Liver (tissue), 8 donors: ENCODE measurements at regions not wholly inside any gene's neighbourhood (a gene's known extent, or its start where the extent isn't known, plus 50 kb on each side); places are given as distances from the start of the nearest gene placed in this dataset.

ENCODE experiments used
- DNase-seq: peaks from one replicate; pipeline ENCODE4 v3.0.0-alpha.2; 2017; ENCODE audit warnings: low spot score
- H3K27ac ChIP-seq, 2 donors: one replicate each; pipeline ENCODE4 v1.7.0; 2013; ENCODE audit warnings: inconsistent platforms in 2 of 2, low read length in 2 of 2, control low read depth in 1 of 2, low read depth in 1 of 2, mild to moderate bottlenecking in 1 of 2
- H3K27me3 ChIP-seq, 4 donors: one replicate each; pipeline versions ENCODE4 v1.6.1 to v1.7.0; 2013; ENCODE audit warnings: low read length in 3 of 4, inconsistent platforms in 1 of 4, mild to moderate bottlenecking in 1 of 4, moderate library complexity in 1 of 4; ENCODE audit not compliant: control insufficient read depth in 4 of 4, insufficient read depth in 4 of 4
- H3K36me3 ChIP-seq, 4 donors: one replicate each; pipeline versions ENCODE4 v1.6.1 to v1.7.0; 2013; ENCODE audit warnings: low read length in 3 of 4, mild to moderate bottlenecking in 3 of 4, low read depth in 1 of 4, moderate library complexity in 1 of 4; ENCODE audit not compliant: control insufficient read depth in 4 of 4, insufficient read depth in 3 of 4
- H3K4me1 ChIP-seq, 4 donors: one replicate each; pipeline versions ENCODE4 v1.6.1 to v1.7.0; 2013; ENCODE audit warnings: low read length in 3 of 4, mild to moderate bottlenecking in 3 of 4, moderate library complexity in 1 of 4; ENCODE audit not compliant: control insufficient read depth in 4 of 4, insufficient read depth in 4 of 4
- H3K4me3 ChIP-seq, 3 donors: one replicate each; pipeline versions ENCODE4 v1.6.1 to v1.7.0; 2013; ENCODE audit warnings: low read length in 3 of 3, control low read depth in 1 of 3, low read depth in 1 of 3, mild to moderate bottlenecking in 1 of 3
- H3K9ac ChIP-seq, 2 donors: one replicate each; pipeline ENCODE4 v1.7.0; 2013; ENCODE audit warnings: low read length in 2 of 2, mild to moderate bottlenecking in 2 of 2, moderate library complexity in 2 of 2, control low read depth in 1 of 2, low read depth in 1 of 2
- H3K9me3 ChIP-seq, 4 donors: one replicate each; pipeline versions ENCODE4 v1.6.1 to v1.7.0; 2013; ENCODE audit warnings: low read length in 3 of 4; ENCODE audit not compliant: control insufficient read depth in 4 of 4
- EGR1 ChIP-seq, 2 donors: IDR thresholded peaks; 2 replicates each; pipeline ENCODE4 v1.6.1; 2016 to 2018; ENCODE audit warnings: antibody characterized with exemption in 2 of 2, low read depth in 2 of 2
- FOXA1 ChIP-seq: IDR thresholded peaks from 2 replicates; pipeline ENCODE4 v1.6.1; 2016; ENCODE audit warnings: antibody characterized with exemption
- FOXA2 ChIP-seq: IDR thresholded peaks from 2 replicates; pipeline ENCODE4 v1.6.1; 2016; ENCODE audit warnings: antibody characterized with exemption
- GABPA ChIP-seq, 2 donors: IDR thresholded peaks in 1 of 2; conservative IDR thresholded peaks in 1 of 2; 2 replicates each; pipeline ENCODE4 v1.6.1; 2016; ENCODE audit warnings: antibody characterized with exemption in 2 of 2, mild to moderate bottlenecking in 1 of 2, moderate library complexity in 1 of 2
- HNF4A ChIP-seq, 2 donors: conservative IDR thresholded peaks; 2 replicates each; pipeline ENCODE4 v1.6.1; 2016; ENCODE audit warnings: antibody characterized with exemption in 2 of 2, mild to moderate bottlenecking in 2 of 2
- HNF4G ChIP-seq: IDR thresholded peaks from 2 replicates; pipeline ENCODE4 v1.6.1; 2016; ENCODE audit warnings: antibody characterized with exemption
- JUND ChIP-seq, 2 donors: IDR thresholded peaks; 2 replicates each; pipeline ENCODE4 v1.6.1; 2016; ENCODE audit warnings: antibody characterized with exemption in 2 of 2
- NR2F2 ChIP-seq: IDR thresholded peaks from 2 replicates; pipeline ENCODE4 v1.6.1; 2016; ENCODE audit warnings: antibody characterized with exemption
- RXRA ChIP-seq, 2 donors: IDR thresholded peaks; 2 replicates each; pipeline ENCODE4 v1.6.1; 2017 to 2018; ENCODE audit warnings: antibody characterized with exemption in 2 of 2, mild to moderate bottlenecking in 1 of 2
- SP1 ChIP-seq: IDR thresholded peaks from 2 replicates; pipeline ENCODE4 v1.6.1; 2018; ENCODE audit warnings: antibody characterized with exemption, mild to moderate bottlenecking
- TAF1 ChIP-seq: conservative IDR thresholded peaks from 2 replicates; pipeline ENCODE4 v1.6.1; 2016; ENCODE audit warnings: antibody characterized with exemption, mild to moderate bottlenecking
- YY1 ChIP-seq: IDR thresholded peaks from 2 replicates; pipeline ENCODE4 v1.6.1; 2016; ENCODE audit warnings: antibody characterized with exemption, mild to moderate bottlenecking
- WGBS: extraction: QIAGEN DNeasy Blood & Tissue Kit; methylation state at CpG from one replicate; pipeline ENCODE4 v1.1.7; 2013; 5-methylcytosine and 5-hydroxymethylcytosine counted together
- TF ChIP-seq, protein P1 (sequence below): IDR thresholded peaks from 2 replicates; pipeline ENCODE4 v1.6.1; 2016; ENCODE audit warnings: antibody characterized with exemption
- TF ChIP-seq, protein P2 (sequence below): fragments of 150-350 bp; IDR thresholded peaks from 2 replicates; pipeline ENCODE4 v1.5.1; 2017; ENCODE audit warnings: improper control_type of control experiment, low read depth, low read length; ENCODE audit not compliant: missing input control
- TF ChIP-seq, protein P3 (sequence below): IDR thresholded peaks from 2 replicates; pipeline ENCODE4 v1.6.1; 2016; ENCODE audit warnings: antibody characterized with exemption
- TF ChIP-seq, protein P4 (sequence below): IDR thresholded peaks from 2 replicates; pipeline ENCODE4 v1.6.1; 2016; ENCODE audit warnings: antibody characterized with exemption, mild to moderate bottlenecking
- donor health status: healthy.
- donor health status: healthy.
- donor health status: healthy.
- donor health status: healthy.
- donor health status: healthy.

DNA sequence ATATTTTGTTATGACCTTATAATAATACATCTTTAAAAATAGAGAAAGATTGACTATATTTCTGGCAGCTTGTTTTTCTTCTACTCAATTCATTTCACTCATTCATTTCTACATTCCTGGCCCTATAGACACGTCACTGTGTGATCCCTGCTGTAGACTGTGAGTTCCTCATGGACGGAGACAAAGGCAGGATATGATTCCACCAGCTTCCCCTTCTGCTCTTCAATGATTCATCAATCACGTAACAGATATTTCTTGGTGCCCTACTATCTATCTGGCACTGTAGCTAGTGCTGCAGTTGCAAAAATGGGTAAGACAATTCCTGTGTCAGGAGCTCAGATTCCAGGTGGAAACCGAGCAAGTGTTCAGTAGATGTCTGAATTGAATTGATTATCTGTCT, 415.0 kb downstream of the SFMBT2 start:
- no peak for TF ChIP-seq HNF4G
- no peak for TF ChIP-seq NR2F2
- TF ChIP-seq YY1, result no peak
- Histone ChIP-seq H3K9ac (no peak overlapping the region), H3K9me3 (no peaks in the 10 kb centered on the region), H3K36me3 (no peaks in the 10 kb centered on the region), H3K27ac (no peak overlapping the region), H3K27me3 (no peaks in the 10 kb centered on the region), H3K4me3 (no peak overlapping the region), H3K4me1 (no peaks in the 10 kb centered on the region)
- DNase-seq, result no peak
- WGBS, result 63% methylated on average over 4 of the region's 4 CpGs

DNA sequence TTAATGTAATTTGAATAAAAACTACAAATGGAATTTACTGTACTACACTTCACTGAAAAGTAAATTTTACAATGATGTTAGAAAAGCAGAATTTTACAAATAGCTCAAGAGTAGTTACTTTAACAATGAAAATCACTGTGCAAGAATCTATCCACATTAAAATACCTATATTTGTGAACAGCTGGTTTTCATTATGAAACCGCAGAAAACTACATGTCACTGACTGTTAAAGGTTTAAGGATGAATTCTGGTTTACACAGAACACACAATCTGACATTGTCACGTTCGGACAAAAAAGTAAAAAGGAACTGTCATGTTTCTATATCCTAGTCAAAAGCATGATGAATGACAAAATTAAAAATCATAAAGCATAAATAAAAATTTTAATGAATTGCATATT, 415.3 kb upstream of the PRKCQ start:
- no peaks in the 10 kb centered on the region for H3K36me3 ChIP-seq
- no peak overlapping the region for H3K4me3 ChIP-seq
- H3K27ac ChIP-seq, result no peak overlapping the region
- no peaks in the 10 kb centered on the region for H3K27me3 ChIP-seq
- DNase-seq, result no peak
- no peak for TF ChIP-seq EGR1 (IDR thresholded peaks at IDR 0.05; ENCODE audit: low read depth in 2 of 2)
- TF ChIP-seq JUND (IDR thresholded peaks at IDR 0.05), result no peak
- H3K4me1 ChIP-seq, result no peaks in the 10 kb centered on the region
- H3K9me3 ChIP-seq, result no peaks in the 10 kb centered on the region
- no peak overlapping the region for H3K9ac ChIP-seq
- WGBS, result 84% methylated on average over 3 of the region's 3 CpGs

DNA sequence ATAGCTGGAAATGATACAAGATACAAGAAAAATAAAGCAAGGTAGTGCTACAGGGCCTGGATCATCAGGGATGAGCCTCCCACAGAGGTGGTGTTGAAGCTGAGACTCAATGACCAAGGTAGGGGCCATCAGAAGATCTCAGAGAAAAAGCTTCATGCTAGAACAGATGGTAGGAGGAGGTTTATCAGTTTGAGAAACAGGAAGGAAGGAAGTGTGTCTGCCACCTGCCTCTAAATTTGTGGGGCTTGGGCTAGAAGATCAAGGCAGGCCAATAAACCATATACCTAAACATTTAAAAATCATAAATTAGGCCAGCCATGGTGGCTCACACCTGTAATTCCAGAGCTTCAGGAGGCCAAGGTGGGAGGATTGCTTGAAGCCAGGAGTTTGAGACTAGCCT, 410.8 kb upstream of the PRKCQ start:
- Histone ChIP-seq H3K4me1 (no peaks in the 10 kb centered on the region), H3K9ac (no peak overlapping the region), H3K27me3 (no peaks in the 10 kb centered on the region), H3K36me3 (no peaks in the 10 kb centered on the region), H3K9me3 (no peaks in the 10 kb centered on the region), H3K27ac (no peak overlapping the region), H3K4me3 (no peak overlapping the region)
- TF ChIP-seq SP1 (no peak), JUND (IDR thresholded peaks at IDR 0.05) (no peak), FOXA2 (no peak), RXRA (IDR thresholded peaks at IDR 0.05) (no peak), HNF4A (conservative IDR thresholded peaks at IDR 0.05) (no peak)
- TF ChIP-seq, protein P1, sequence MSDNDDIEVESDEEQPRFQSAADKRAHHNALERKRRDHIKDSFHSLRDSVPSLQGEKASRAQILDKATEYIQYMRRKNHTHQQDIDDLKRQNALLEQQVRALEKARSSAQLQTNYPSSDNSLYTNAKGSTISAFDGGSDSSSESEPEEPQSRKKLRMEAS, result no peak
- TF ChIP-seq, protein P2, sequence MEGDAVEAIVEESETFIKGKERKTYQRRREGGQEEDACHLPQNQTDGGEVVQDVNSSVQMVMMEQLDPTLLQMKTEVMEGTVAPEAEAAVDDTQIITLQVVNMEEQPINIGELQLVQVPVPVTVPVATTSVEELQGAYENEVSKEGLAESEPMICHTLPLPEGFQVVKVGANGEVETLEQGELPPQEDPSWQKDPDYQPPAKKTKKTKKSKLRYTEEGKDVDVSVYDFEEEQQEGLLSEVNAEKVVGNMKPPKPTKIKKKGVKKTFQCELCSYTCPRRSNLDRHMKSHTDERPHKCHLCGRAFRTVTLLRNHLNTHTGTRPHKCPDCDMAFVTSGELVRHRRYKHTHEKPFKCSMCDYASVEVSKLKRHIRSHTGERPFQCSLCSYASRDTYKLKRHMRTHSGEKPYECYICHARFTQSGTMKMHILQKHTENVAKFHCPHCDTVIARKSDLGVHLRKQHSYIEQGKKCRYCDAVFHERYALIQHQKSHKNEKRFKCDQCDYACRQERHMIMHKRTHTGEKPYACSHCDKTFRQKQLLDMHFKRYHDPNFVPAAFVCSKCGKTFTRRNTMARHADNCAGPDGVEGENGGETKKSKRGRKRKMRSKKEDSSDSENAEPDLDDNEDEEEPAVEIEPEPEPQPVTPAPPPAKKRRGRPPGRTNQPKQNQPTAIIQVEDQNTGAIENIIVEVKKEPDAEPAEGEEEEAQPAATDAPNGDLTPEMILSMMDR, result no peak
- DNase-seq, result no peak

DNA sequence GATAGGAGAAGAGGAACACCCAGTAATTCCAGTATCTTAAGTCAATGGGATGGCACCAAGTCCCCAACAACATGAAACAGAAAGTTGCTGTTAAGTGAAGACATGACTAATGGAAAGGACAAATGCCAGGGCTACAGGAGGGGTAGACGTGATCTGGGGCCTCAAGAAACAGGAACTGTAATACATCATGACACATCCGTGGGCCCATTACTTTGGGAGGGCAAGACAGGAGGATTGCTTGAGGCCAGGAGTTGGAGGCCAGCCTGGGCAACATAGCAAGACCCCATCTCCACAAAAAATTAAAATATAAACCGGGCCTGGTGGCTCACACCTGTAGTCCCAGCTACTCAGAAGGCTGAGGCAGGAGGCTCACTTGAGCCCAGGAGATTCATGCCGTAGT, 408.6 kb upstream of the PRKCQ start:
- Histone ChIP-seq H3K27ac (no peak overlapping the region), H3K27me3 (no peaks in the 10 kb centered on the region), H3K4me3 (no peak overlapping the region), H3K9ac (no peak overlapping the region), H3K9me3 (no peaks in the 10 kb centered on the region), H3K36me3 (no peaks in the 10 kb centered on the region), H3K4me1 (no peaks in the 10 kb centered on the region)
- DNase-seq, result no peak
- 81% methylated on average over 4 of the region's 4 CpGs for WGBS
- TF ChIP-seq, protein P3, sequence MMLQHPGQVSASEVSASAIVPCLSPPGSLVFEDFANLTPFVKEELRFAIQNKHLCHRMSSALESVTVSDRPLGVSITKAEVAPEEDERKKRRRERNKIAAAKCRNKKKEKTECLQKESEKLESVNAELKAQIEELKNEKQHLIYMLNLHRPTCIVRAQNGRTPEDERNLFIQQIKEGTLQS, result no peak
- no peak for TF ChIP-seq HNF4A (conservative IDR thresholded peaks at IDR 0.05)
- TF ChIP-seq, protein P4, sequence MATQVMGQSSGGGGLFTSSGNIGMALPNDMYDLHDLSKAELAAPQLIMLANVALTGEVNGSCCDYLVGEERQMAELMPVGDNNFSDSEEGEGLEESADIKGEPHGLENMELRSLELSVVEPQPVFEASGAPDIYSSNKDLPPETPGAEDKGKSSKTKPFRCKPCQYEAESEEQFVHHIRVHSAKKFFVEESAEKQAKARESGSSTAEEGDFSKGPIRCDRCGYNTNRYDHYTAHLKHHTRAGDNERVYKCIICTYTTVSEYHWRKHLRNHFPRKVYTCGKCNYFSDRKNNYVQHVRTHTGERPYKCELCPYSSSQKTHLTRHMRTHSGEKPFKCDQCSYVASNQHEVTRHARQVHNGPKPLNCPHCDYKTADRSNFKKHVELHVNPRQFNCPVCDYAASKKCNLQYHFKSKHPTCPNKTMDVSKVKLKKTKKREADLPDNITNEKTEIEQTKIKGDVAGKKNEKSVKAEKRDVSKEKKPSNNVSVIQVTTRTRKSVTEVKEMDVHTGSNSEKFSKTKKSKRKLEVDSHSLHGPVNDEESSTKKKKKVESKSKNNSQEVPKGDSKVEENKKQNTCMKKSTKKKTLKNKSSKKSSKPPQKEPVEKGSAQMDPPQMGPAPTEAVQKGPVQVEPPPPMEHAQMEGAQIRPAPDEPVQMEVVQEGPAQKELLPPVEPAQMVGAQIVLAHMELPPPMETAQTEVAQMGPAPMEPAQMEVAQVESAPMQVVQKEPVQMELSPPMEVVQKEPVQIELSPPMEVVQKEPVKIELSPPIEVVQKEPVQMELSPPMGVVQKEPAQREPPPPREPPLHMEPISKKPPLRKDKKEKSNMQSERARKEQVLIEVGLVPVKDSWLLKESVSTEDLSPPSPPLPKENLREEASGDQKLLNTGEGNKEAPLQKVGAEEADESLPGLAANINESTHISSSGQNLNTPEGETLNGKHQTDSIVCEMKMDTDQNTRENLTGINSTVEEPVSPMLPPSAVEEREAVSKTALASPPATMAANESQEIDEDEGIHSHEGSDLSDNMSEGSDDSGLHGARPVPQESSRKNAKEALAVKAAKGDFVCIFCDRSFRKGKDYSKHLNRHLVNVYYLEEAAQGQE, result no peak
- no peak for TF ChIP-seq TAF1
- no peak for TF ChIP-seq SP1
- no peak for TF ChIP-seq GABPA (IDR thresholded peaks at IDR 0.05 in 1 of 2, conservative IDR thresholded peaks at IDR 0.05 in 1 of 2)
- TF ChIP-seq RXRA (IDR thresholded peaks at IDR 0.05), result no peak
- TF ChIP-seq NR2F2, result no peak
- no peak for TF ChIP-seq FOXA1
- no peak for TF ChIP-seq EGR1 (IDR thresholded peaks at IDR 0.05; ENCODE audit: low read depth in 2 of 2)
